Cerebellar nuclear complex (tissue), 1 donor: ENCODE measurements at regions not wholly inside any gene's neighbourhood (a gene's known extent, or its start where the extent isn't known, plus 50 kb on each side); places are given as distances from the start of the nearest gene placed in this dataset.

Source experiments
- DNase-seq, 2 experiments: peaks; one replicate each; lab custom pipeline; 2025; lab: John Stamatoyannopoulos, UW

DNA sequence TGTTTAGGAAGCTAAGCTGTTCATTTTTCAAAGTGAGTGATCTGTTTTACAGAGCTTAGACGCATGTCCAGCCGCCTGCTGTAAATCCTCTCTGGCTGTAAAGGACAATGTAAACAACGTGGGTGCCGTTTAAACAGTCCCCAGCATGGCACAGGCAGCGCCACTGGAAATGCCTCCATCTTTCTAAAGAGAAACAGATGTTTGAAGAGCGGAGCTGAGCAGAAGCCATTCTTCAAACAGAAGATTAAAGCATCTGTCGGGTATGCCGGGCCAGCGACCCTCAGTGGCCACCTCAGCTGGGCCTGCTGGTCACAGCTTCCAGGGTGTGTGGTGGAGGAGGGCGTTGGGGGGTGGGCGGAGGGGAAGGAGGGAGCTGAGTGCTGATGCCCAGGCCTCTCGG, 138.6 kb downstream of the ERMARD start:
- no peak for DNase-seq

DNA sequence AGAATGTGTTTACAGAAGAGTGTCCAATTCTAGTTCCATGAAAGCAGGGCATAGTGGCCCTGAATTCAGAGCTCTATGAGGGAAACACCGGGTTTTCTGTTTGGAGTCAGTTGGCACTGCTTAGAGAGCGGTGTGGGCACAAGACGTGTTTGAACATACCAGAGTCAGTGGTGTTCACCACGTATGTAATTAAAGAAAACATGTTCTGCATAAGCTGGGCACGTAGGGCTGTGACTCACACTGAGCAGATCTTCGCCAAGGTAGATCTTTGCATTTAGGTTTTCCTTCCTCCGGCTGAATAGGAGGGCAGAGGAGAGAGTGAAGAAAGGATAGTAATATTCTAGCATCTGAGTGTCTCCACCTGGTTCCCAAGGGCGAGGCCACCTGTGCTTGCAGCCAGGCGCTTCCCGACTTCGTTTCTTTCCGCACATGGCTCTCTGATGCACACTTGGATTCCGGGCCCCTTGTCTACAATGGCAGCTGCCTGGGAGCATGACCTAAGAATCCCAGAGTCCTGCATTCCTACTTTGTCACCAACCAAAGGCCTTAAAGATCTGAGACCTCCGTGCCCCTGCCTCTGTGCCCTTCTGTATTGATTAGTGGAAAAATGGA, 136.2 kb downstream of the ERMARD start:
- no peak for DNase-seq

DNA sequence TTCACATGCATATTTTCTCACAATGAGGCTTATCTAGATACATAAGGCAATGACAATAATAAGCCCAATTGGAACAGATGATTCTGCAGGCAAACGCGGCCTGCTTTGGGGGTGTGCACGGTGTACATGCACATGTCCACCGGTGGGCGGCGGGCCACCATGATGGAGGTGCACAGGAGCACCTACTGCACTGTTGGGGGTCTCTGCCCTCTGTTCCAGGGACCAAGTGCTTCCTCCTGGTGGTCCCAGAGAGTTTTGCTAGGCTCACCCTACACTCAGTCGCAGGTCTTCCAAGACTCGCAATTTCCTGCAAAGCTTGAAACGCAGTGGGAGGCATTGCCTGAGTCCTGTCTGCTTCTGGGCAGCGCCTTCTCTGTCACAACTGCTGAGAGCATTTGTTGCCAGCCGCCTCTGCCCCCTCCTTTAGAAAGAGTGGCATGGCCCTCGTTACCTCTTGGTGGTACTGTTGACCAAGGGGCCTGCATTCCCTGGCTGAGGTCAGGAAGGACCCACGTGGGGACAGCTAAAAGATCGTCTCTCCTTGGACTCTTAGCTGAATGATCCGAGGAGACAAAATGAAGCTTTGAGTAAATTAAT, 135.3 kb downstream of the ERMARD start:
- no peak for DNase-seq

DNA sequence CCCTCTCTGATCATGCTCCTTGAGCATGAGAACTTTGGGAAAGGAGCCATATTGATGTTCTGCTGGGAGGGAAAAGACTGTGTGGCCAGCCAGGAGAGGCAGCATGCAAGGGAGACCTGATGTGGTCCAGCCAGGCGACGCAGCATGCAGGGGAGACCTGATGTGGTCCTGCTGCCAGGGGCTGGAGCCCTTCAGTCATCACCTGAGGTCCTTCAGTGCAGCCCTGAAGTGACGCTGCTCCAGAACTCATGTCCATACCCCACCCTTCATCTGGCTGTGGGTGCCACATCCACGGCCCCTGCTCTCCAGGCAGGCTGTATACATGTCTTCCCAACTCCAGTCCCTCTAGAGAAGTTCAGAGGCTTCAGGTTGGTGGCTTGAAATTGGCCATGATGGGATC, 134.4 kb downstream of the ERMARD start:
- no peak for DNase-seq

DNA sequence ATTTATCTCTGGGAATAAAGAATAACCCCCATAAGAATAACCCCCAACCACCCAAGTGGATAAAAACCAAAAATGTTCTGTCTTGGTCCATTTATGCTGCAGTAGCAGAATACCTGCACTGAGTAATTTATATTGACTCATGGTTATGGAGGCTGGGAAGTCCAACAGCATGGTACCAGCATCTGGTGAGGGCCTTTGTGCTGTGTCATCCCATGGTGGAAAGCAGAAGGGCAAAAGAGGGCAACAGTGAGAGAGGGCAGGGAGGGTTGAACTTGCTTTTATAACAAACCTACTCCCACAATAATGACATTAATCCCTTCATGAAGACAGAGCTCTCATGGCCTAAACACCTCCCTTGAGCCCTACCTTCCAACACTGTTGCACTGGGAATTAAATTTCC, 133.7 kb downstream of the ERMARD start:
- no peak for DNase-seq

DNA sequence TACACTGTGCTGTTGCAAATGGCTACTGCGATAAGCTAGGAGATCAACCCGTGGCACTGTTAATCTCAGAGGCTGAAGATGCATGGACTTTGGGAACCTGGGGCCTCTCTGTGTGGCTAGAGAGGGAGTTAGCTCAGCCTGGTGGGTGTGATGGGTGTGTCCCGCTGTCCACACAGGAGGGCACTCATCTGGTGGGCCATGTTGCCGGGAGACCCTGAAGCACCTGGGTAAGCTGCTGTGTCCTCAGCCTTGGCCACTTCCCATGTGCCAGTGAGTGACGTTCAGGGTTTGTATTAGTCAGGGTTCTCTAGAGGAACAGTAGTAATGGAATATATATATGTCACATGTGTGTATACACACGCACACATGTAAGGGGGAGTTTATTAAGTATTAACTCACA, 132.7 kb downstream of the ERMARD start:
- DNase-seq, result no peak

DNA sequence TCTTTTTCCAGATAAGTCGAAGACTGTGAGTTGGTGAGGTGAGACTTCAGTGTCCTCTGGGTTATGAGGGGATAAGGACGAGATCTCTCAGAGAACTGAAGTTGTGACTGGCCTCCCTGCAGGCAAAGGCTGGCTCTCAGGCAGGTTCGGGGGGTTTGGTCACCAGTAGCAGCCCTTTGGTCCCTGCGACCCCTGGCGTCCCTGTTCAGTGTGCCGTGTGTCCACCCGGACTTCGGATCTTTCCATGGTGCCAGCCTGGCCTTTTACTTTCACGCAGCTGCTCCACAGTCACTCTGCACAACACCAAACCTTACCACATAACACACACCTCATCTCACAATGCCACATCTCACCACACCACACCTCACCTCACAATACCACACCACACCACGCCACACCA, 131.9 kb downstream of the ERMARD start:
- no peak for DNase-seq

DNA sequence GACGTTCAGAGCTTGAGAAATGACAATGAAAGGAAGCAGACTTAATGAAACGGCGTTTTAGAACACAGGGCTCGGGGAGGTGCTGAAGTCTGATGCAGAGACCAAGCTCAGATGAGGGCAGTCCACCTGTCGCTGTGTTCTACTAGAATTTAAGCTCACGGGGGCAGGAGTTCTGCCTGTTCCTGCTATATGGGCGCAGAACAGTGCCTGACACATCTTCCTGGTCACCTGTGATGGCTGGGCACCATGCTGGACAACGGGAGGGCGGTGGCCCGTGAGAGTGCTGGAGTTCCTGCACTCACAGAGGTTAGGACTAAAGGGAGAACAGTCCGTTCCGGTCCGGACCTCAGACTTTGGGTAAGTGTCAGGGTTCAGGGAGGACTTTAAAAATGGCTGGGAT, 130.6 kb downstream of the ERMARD start:
- no peak for DNase-seq

DNA sequence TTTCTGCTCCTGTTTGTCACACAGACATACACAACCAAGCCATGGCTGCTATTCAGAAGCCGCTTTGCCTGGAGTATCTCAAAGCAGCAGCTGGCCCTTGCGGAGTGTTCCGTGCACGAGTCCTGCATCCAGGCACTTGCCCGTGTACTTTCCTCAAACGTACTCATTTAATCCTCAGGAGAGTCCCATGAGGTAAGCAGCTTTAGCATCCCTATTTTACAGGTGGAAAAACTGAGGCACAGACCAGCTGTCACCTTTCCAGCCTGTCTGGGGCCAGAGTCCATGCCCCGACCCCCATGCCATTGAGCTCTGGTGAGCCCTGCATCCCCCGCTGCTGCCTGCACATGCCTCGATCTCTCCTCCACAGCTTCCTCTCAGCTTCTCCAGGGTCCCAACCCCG, 130.0 kb downstream of the ERMARD start:
- no peak for DNase-seq

DNA sequence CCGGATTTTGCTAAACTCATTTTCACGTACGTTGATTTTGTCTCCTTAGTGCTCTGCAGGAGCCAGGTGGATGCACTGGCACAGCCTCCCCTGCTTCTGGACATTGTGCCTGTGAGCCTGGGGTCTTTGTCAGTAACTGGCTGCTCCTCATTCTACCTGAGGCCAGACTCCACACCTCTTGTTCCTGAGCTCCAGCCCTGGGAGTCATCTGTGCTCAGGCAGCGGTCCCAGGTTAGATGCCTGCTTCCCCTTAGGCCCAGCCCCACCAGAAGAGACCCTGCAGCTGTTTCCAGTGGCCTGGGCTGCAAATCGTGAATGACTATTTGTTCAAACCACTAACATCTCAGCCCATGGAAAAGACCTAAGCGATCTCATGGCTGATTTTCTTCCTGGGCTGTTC, 129.1 kb downstream of the ERMARD start:
- DNase-seq, result no peak

DNA sequence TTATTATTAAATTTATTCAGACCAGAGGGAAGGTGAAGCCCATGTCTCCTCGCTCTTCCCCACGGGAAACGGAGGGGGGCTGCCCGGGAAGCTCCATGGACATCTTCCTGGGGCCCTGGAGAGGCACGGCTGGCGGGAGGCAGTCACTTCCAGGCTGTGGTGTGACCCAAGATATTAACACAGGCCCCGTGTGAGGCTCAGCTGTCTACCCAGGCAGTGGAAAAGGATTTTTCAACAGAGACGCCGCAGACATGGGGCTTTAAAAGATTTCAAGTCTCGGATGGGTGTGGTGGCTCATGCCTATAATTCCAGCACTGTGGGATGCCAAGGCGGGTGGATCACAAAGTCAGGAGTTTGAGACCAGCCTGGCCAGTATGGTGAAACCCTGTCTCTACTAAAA, 117.9 kb downstream of the ERMARD start:
- DNase-seq, result no peak

DNA sequence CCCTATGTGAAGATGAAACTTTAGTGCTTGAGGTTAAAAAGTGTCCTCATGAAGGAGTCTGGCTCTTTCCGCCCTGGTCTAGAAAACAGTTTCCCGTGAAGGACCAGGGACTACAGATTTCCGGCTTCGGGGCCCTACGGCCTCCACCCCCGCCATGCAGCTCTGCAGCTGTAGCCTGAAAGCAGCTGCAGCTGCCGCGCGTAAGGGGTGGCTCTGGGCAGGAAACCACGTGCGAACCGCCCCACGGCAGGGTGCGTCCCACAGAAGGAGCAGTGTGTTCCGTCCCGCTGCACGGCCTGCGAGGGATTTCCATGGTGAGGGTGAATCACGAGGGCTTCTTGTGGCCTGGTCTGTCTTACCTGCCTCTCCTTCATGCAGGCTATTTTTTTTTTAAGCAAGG, 117.0 kb downstream of the ERMARD start:
- DNase-seq, result no peak

DNA sequence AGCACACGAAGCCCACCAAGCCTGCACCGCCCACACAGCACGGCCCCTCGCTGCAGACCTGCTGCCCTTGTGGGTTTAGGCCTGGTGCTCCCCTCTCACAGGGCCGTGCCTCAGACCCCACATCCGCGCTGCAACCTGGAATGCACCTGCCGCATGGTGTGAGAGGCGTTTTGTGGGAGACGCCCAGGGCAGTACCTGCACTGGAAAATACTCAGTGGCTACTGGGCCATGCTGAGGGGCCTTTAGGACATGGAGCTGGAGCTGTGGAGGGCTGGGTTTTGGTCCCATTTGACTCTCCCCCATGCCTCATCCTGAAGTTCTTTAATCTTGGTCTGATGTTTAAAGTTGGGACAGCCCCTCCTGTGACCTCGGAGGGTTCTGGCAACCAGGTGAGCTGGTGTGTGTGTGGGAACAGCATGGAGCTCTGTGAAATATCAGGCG, 116.3 kb downstream of the ERMARD start:
- DNase-seq, result no peak

DNA sequence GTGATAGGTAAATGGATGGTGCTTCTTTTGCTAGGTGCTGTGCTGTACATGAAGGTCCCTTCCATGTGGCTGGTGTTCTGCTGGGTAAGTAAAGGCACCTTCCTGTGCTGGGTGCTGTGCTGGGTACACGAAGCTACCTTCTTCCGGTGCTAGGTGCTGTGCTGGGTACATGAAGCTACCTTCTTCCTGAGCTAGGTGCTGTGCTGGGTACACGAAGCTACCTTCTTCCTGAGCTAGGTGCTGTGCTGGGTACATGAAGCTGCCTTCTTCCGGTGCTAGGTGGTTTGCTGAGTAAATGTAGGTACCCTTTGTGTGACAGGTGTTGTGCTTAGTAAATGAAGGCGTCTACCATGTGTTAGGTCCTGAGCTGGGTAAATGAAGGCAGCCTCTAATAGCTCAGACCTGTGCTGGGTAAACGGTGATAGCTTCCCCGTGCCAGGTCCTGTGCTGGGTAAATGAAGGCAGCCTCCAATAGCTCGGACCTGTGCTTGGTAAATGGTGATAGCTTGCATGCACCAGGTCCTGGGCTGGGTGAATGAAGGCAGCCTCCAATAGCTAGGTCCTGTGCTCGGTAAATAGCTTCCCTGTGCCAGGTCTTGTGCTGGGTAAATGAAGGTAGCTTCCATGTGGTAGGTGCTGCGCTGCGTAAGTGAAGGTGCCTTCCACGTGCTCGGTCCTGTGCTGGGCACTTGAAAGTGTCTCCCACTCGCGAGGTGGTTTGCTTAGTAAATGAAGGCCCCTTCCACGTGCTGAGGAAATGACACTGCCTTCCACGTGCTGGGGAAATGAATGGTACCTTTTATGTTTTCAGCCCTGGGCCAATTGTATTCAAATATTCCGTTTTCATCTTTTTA, 115.5 kb downstream of the ERMARD start:
- no peak for DNase-seq

DNA sequence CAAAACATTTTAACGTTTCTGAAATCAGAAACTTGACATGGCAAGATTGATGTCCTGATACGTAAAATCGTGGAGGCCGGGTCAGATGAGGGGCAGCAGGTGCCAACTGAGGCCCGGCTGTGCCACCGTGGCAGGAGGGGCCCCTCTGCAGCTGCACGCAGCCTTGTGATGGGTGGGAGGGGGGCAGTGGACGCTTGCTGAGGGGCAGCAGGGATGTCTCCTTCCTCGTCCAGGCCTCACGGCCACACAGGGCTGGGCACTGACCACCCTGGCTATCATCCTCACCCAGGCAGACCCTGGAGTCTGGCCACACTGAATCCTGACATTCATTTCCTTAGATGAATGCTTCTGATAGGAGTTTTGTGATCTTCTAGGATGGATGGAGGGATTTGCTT, 114.7 kb downstream of the ERMARD start:
- no peak for DNase-seq

DNA sequence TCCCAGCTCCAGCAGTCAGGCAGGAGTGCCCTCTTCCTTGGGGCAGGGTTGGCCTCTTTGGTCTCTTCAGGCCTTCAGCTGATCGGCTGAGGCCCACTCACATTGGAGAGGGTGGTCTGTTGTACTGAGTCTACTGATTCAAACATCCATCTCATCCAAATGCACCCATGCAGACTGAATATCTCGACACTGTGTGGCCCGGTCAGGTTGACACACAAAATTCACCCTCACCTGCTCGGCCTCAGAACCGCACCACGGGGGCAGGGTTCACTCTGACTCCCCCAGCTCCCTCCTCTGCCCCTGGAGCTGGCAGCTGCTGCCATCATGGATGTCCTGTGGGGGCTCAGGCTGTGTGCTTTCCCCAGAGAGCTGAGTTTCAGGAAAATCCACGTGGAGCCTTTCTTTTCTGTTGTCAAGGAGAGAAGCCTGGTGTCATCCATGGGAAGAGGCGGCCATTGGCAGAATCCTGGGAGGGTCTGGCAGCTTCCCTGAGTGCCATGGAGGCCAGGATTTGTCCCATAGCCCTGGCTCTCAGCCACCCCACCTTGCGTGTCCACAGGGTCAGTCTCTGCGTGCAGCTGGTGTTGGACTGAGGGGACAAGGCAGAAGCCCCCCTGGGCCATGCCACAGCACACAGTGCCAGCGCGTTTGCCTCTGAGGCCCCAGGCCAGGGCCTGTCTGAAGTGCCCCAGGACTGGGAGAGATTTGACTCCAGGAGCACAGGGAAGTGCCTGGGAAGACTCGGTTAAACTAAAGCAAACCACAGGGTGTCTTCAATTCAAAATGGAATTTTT, 114.1 kb downstream of the ERMARD start:
- DNase-seq, result no peak

DNA sequence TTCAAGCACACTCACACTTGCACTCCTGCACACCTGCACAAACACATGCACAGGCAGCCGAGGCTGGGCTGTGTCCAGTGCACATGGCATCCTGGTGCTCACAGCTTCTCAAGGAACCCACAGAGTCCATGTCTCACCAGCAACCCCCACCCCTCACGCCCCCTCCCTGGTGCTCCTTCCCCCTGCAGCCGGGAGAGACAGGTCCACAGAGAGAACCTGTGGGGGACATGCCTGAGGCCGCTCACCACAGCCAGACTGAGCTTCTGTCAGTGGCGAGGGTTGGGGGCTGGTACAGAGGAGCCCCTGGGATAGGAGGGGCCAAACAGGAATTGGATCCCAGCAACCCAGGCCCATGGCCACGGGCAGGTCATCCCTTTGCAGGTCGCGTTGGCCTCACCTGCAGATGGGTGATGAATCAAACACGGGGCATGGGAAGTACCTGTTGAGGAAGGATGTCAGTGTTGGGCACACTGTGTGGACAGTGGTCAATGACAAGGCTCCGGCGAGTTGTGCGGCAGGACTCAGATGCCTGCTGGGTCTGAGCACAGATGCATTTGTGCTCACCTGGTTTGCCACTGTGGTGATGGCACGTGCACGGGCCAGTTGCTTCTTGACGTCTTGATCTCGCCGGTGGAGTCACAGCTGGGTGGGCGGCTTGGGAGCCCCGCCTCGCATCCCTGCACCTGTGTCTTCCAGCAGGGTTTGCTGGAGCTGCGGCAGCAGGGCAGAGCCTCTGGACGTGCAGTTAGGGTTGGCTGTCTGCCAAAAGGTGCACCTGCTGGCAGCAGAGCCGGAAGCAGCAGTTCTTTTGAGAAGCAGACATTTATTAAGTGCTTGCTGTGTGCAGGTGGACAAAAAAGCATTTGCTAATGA, 113.0 kb downstream of the ERMARD start:
- no peak for DNase-seq

DNA sequence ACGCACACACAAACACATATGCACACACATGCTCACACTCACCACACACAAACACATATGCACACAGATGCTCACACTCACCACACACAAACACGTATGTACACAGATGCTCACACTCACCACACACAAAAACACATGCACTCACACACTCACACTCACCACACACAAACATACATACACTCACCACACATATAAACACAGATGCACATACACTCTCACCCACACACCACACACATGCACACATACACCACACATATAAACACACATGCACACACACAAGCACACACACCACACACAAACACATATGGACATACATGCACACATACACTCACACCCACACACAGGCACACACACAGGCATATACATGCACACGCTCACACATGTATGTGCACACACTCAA, 112.3 kb downstream of the ERMARD start:
- DNase-seq, result no peak

DNA sequence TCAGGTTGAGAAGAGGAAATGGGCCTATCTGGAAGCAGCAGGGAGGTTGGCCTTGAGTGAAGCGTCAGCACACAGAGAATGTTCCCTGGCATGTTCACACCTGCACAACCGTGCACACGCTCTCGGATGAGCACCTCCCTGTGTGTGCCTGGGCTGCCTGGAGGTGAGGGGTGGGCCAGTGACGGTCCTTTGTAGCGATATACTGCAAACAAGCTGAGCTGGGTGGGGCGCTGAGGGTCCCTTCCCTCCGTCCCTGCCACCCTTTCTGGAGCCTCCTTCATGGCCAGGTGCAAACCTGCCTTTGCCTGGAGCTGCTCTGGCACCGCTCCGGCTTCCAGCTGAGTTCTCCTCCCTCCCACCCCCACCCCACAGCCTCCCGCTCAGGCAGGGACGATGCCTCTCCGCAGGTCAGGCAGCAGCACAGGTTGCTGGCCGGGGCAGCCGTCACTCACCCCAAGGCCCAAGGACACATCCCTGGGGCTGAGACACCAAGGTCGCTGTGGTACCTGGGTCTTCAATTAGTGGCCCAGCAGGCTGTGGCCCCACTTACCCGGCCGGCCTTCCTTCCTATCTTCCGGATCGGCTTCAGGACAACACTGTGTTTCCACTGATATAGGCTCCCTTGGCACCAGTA, 111.6 kb downstream of the ERMARD start:
- no peak for DNase-seq

DNA sequence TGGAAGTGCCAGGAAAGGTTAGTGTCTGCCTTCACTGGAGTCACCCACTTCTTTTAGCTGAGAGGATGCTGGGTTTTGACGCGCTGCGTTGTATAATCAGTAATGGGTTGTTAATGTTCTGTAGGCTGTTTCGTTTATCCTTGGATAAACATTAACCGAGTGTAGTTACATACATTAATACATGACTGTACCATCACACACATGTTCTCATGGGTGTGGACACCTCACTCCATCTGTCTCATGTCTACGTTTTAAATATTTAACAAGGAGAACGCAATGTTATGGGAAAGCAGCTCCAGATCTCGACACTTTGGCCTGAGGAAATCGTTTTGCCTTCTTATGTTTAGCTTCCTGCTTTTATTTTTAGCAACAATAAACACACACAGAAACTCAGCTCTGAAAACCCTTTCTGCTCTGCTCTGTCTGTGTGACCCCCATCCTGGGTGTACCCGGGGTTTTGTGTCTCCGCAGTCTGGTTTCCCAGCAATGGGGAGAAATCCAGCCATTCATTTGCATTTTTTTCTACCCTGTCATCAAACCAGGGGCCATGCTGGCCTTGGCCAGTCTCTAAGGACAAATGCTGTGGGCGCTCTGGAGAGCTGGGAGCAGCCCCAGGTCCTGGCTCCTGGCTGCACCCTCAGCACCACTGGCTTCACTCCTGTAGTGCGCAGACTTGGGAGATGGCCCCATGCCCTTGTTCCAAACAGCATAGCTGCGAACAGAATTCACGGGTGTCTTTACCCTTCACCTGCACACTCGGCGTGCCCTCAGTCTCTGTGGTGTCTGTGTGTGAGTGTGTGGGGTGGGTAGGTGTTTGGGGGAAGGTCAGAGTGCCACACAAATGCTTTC, 110.8 kb downstream of the ERMARD start:
- no peak for DNase-seq
